PC-3 (cell line): ENCODE measurements at regions not wholly inside any gene's neighbourhood (a gene's known extent, or its start where the extent isn't known, plus 50 kb on each side); places are given as distances from the start of the nearest gene placed in this dataset.

ENCODE experiments used
- ATAC-seq: fragments of 200-7000 bp; cut with Tn5 transposase; 2 replicates; pipeline ENCODE4 v1.9.1; 2020; ENCODE audit warnings: mild to moderate bottlenecking, moderate library complexity
- BruUV-seq: library from RNA; stranded (reverse); fragments of 400-500 nt; replicated peaks from 2 replicates; lab custom pipeline; 2021; lab: Mats Ljungman, UMichigan
- CTCF ChIA-PET: fragments of 300-600 bp; sonication (Branson Sonifier 250); formaldehyde crosslinking; loops from one replicate; lab custom pipeline; 2022; ENCODE audit warnings: antibody characterized with exemption; lab: Charles Lee
- POLR2A ChIA-PET: fragments of 300-600 bp; sonication (Branson Sonifier 250); formaldehyde crosslinking; loops from one replicate; lab custom pipeline; 2022; ENCODE audit warnings: antibody characterized with exemption; ENCODE audit not compliant: unreplicated experiment; lab: Charles Lee
- DNase-seq: peaks from one replicate; pipeline ENCODE4 v3.0.0-alpha.2; 2015
- H2AFZ ChIP-seq: fragments of 300-600 bp; sonication (generic); 2 replicates; pipeline ENCODE4 v1.6.0; 2016; ENCODE audit warnings: antibody characterized with exemption, low read length
- H3F3A ChIP-seq: fragments of 300-600 bp; sonication (generic); one replicate; pipeline ENCODE4 v1.6.0; 2017; ENCODE audit warnings: antibody characterized with exemption, low read length, control low read depth, mild to moderate bottlenecking; ENCODE audit not compliant: unreplicated experiment
- H3K27ac ChIP-seq: fragments of 300-600 bp; sonication (generic); 2 replicates; pipeline ENCODE4 v1.5.1; 2016; ENCODE audit warnings: mild to moderate bottlenecking, low read length
- H3K27me3 ChIP-seq: fragments of 300-600 bp; sonication (generic); 2 replicates; pipeline ENCODE4 v1.6.1; 2016; ENCODE audit warnings: low read length, mixed read lengths
- H3K36me3 ChIP-seq: fragments of 300-600 bp; sonication (generic); 2 replicates; pipeline ENCODE4 v1.6.1; 2016; ENCODE audit warnings: low read depth, mixed run types, low read length, mixed read lengths
- H3K4me1 ChIP-seq: fragments of 300-600 bp; sonication (generic); 2 replicates; pipeline ENCODE4 v1.5.1; 2016; ENCODE audit warnings: low read length; ENCODE audit not compliant: insufficient read depth
- H3K4me2 ChIP-seq: fragments of 300-600 bp; sonication (generic); 2 replicates; pipeline ENCODE4 v1.6.0; 2016; ENCODE audit warnings: low read length
- H3K4me3 ChIP-seq: fragments of 300-600 bp; sonication (generic); 2 replicates; pipeline ENCODE4 v1.5.1; 2016; ENCODE audit warnings: mild to moderate bottlenecking, low read length, mixed read lengths
- H3K79me2 ChIP-seq: fragments of 300-600 bp; sonication (generic); 2 replicates; pipeline ENCODE4 v1.6.1; 2017; ENCODE audit warnings: low read length, mixed read lengths
- H3K9ac ChIP-seq: fragments of 300-600 bp; sonication (generic); 2 replicates; pipeline ENCODE4 v1.6.0; 2016; ENCODE audit warnings: mild to moderate bottlenecking, low read length
- H3K9me2 ChIP-seq: fragments of 300-600 bp; sonication (generic); replicated peaks from 2 replicates; pipeline ENCODE4 v1.6.1; 2016; ENCODE audit warnings: mixed run types, low read length, mixed read lengths
- H3K9me3 ChIP-seq: fragments of 300-600 bp; sonication (generic); 2 replicates; pipeline ENCODE4 v1.6.1; 2016; ENCODE audit warnings: low read length, mixed read lengths
- H4K20me1 ChIP-seq: fragments of 300-600 bp; sonication (generic); 2 replicates; pipeline ENCODE4 v1.6.1; 2016; ENCODE audit warnings: low read length, mixed read lengths
- CTCF ChIP-seq: fragments of 300-600 bp; sonication (generic); conservative IDR thresholded peaks from 2 replicates; pipeline ENCODE4 v1.5.1; 2017; ENCODE audit warnings: antibody characterized with exemption, low read depth, mild to moderate bottlenecking, low read length
- EZH2 ChIP-seq: fragments of 300-600 bp; sonication (generic); IDR thresholded peaks from one replicate; pipeline ENCODE4 v1.6.1; 2017; ENCODE audit warnings: antibody characterized with exemption, mild to moderate bottlenecking, low read length; ENCODE audit not compliant: unreplicated experiment
- EZH2phosphoT487 ChIP-seq: fragments of 300-600 bp; sonication (generic); IDR thresholded peaks from 2 replicates; pipeline ENCODE4 v1.6.1; 2018; ENCODE audit warnings: mild to moderate bottlenecking, antibody characterized with exemption, low read length, borderline replicate concordance
- intact Hi-C: fragments of 100-400 bp; cut with micrococcal nuclease; formaldehyde crosslinking; loops from 2 replicates; pipeline ENCODE4 v1.9.0; 2023

DNA sequence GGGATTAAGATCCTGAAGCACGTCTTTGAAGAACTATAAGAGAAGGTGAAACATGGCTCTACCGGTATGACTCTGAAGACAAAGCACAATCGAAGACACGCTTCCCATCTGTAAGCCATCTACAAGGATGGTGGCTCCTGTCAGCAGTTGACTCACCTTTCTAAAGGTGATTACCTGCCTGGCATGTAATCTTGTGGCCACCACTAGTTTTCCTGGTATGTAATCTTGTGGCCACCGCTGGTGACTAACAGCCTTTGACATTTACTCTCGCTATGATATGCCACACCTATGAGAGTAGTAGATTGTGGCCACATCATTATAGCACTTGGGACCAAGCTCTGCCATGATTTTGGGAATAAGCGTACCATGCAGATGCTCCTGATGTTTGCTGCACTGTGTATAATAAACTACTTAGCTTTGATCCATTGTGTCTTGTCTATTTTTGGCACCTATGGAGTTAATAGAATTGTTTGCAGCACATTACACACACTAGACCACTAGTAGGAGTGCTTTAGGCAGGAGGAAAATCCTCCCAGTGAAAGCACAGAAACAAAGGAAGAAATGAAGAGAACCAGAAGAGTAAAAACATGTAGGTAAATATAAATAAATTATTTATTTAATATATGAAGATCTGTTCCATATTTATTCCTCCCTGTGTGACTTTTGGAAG lies 59.8 kb downstream of the VAX1 start:
- H3K79me2 ChIP-seq: no peaks in the 10 kb centered on the region
- BruUV-seq: no TSS peak
- CTCF ChIA-PET: no interaction called here
- DNase-seq: peak; percentile 81
- no peak overlapping the region for H3K4me3 ChIP-seq
- peak overlapping the region; percentile 73 for H3K27ac ChIP-seq
- H3K4me1 ChIP-seq: peaks cover 13% of the 10 kb centered on the region
- H3K9me2 ChIP-seq: no peaks in the 10 kb centered on the region
- no peaks in the 10 kb centered on the region for H3K9me3 ChIP-seq
- no peaks in the 10 kb centered on the region for H3F3A ChIP-seq
- no peaks in the 10 kb centered on the region for H3K36me3 ChIP-seq
- H2AFZ ChIP-seq: no peak overlapping the region
- intact Hi-C loops: loop anchor here (5.0 to 10.0 kb wide), 2 partner anchors 99 to 184 kb away; no protein-coding TSS in a partner anchor
- peak overlapping the region; percentile 50; the same call in 1 of the 2 replicates for H3K4me2 ChIP-seq
- H3K9ac ChIP-seq: no peak overlapping the region
- ATAC-seq: peak; percentile 56
- TF ChIP-seq CTCF: 0 out of 2 replicates have a peak, but pooled peaks have one; percentile 20
- TF ChIP-seq EZH2: no peak
- no peaks in the 10 kb centered on the region for H3K27me3 ChIP-seq
- POLR2A ChIA-PET: no interaction called here
- no peaks in the 10 kb centered on the region for H4K20me1 ChIP-seq

GRCh38 chr10:117075064-117075463 lies 63.0 kb downstream of the VAX1 start:
- TF ChIP-seq EZH2phosphoT487 (no peak), CTCF (no peak), EZH2 (no peak)
- no peak overlapping the region for H2AFZ ChIP-seq
- no TSS peak for BruUV-seq
- H3K9ac ChIP-seq: no peak overlapping the region
- no peaks in the 10 kb centered on the region for H3K36me3 ChIP-seq
- H3K27ac ChIP-seq: no peak overlapping the region
- H3F3A ChIP-seq: no peaks in the 10 kb centered on the region
- H3K79me2 ChIP-seq: no peaks in the 10 kb centered on the region
- no peaks in the 10 kb centered on the region for H4K20me1 ChIP-seq
- H3K4me2 ChIP-seq: no peak overlapping the region
- H3K9me2 ChIP-seq: no peaks in the 10 kb centered on the region
- H3K27me3 ChIP-seq: no peaks in the 10 kb centered on the region
- peaks cover 13% of the 10 kb centered on the region for H3K4me1 ChIP-seq
- DNase-seq (peak; percentile 56), ATAC-seq (peak; percentile 70)
- ChIA-PET CTCF (interaction anchor here (0.5 kb wide), 1 partner anchor 69 kb away, joined by 5 read pairs; no protein-coding TSS in a partner anchor), POLR2A (no interaction called here)
- intact Hi-C loops: loop anchor here (5.0 to 10.0 kb wide), 2 partner anchors 102 to 180 kb away; no protein-coding TSS in a partner anchor
- H3K9me3 ChIP-seq: no peaks in the 10 kb centered on the region
- no peak overlapping the region for H3K4me3 ChIP-seq

- Histone ChIP-seq H3F3A (no peaks in the 10 kb centered on the region), H3K9ac (no peak overlapping the region), H4K20me1 (no peaks in the 10 kb centered on the region), H2AFZ (no peak overlapping the region), H3K36me3 (no peaks in the 10 kb centered on the region), H3K27ac (no peak overlapping the region), H3K4me2 (no peak overlapping the region), H3K9me2 (no peaks in the 10 kb centered on the region), H3K4me3 (no peak overlapping the region), H3K79me2 (no peaks in the 10 kb centered on the region), H3K27me3 (no peaks in the 10 kb centered on the region), H3K9me3 (no peaks in the 10 kb centered on the region), H3K4me1 (peaks cover 13% of the 10 kb centered on the region)
- ChIA-PET POLR2A (no interaction called here), CTCF (interaction anchor here (0.5 kb wide), 1 partner anchor 68 kb away, joined by 5 read pairs; no protein-coding TSS in a partner anchor)
- ATAC-seq (peak; percentile 87), DNase-seq (peak; percentile 48)
- no peak for TF ChIP-seq EZH2
- TF ChIP-seq CTCF: peak; percentile 50
- intact Hi-C loops: loop anchor here (1.0 to 10.0 kb wide), 5 partner anchors 103 to 277 kb away; no protein-coding TSS in a partner anchor
- no TSS peak for BruUV-seq
Observed at GRCh38 chr10:117074621-117075020, 63.4 kb downstream of the VAX1 start.
